ENCODE measurements at regions not wholly inside any gene's neighbourhood (a gene's known extent, or its start where the extent isn't known, plus 50 kb on each side); places are given as distances from the start of the nearest gene placed in this dataset.

DNA sequence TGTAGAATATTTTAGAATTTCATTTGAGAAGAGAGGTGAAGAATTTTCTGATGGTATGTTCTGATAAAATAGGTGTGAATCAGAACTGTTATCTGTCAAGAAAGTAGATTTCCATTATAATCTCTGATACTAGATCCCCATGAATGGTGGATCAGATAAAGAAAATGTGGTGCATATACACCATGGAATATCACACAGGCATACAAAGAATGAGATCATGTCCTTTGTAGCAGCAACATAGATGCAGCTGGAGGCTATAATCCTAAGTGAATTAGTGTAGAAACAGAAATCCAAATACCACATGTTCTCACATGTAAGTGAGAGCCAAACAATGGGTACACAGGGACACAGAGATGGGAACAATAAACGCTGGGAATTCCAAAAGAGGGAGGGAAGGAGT lies 372.0 kb upstream of the ATP2B1 start:
- Histone ChIP-seq H3K4me3 (ENCODE audit: low read length) (no peak overlapping the region), H3K9ac (ENCODE audit: low read depth, low read length) (no peak overlapping the region), H3K27me3 (ENCODE audit: insufficient read depth, low read length) (no peaks in the 10 kb centered on the region), H3K4me1 (ENCODE audit: insufficient read depth, low read length) (no peaks in the 10 kb centered on the region), H3K27ac (ENCODE audit: low read length) (no peak overlapping the region), H3K9me3 (ENCODE audit: insufficient read depth, low read depth, low read length) (no peaks in the 10 kb centered on the region), H3K36me3 (ENCODE audit: insufficient read depth, low read depth, low read length) (no peaks in the 10 kb centered on the region)

DNA sequence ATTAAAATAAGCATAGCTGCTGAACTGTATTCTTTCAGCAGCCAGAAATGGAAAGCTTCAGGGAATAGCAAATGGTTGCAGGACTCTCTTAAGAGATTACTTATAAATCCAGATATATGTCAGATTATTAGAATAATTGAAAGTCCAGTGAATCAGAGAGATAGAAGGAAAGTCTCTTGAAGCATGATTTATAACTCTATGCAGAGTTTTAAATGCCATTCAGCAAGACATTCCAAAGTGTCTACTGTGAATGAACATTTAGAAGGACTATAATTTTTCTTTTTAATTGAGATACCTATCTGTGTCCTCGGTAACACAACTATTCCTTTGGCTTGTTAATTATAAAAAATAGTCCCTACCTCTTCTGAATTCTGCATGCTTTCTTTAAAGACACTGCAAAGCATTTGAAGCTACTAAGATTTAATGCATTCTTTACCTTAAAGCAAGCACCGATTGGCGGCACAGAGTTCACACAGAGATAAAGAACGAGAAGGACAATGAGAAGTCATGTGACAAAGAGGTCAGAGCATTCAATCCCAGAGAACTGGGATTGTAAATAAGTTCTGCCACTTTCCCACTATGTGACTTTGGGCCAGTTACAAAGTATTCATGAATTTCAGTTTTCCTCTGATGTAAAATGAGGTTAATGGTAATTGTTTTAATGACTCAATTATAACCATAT lies 371.0 kb upstream of the ATP2B1 start:
- Histone ChIP-seq H3K4me3 (ENCODE audit: low read length) (no peak overlapping the region), H3K9me3 (ENCODE audit: insufficient read depth, low read depth, low read length) (no peaks in the 10 kb centered on the region), H3K27ac (ENCODE audit: low read length) (no peak overlapping the region), H3K36me3 (ENCODE audit: insufficient read depth, low read depth, low read length) (no peaks in the 10 kb centered on the region), H3K4me1 (ENCODE audit: insufficient read depth, low read length) (no peaks in the 10 kb centered on the region), H3K27me3 (ENCODE audit: insufficient read depth, low read length) (no peaks in the 10 kb centered on the region), H3K9ac (ENCODE audit: low read depth, low read length) (no peak overlapping the region)

DNA sequence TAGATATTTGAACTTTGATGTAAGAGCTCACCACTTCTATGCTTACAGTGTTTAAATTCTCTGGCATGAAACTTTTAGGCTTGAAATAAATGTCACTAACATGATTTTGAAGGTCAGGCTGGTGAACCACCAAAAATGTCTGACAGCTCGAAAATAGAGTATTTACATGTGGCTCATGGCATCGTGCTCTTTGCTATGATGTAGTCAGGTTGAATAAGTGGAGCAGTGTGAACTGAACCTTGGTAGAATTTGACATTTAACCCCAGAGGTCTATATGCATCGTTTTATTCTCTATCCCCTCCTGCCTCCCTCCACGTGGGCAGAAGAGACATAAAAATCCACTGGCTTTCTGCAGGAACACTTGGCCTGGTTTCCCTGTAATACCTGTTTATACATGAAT lies 369.7 kb upstream of the ATP2B1 start:
- H3K27me3 ChIP-seq (ENCODE audit: insufficient read depth, low read length), result no peaks in the 10 kb centered on the region
- H3K36me3 ChIP-seq (ENCODE audit: insufficient read depth, low read depth, low read length), result no peaks in the 10 kb centered on the region
- no peaks in the 10 kb centered on the region for H3K4me1 ChIP-seq (ENCODE audit: insufficient read depth, low read length)
- no peaks in the 10 kb centered on the region for H3K9me3 ChIP-seq (ENCODE audit: insufficient read depth, low read depth, low read length)
- H3K4me3 ChIP-seq (ENCODE audit: low read length), result no peak overlapping the region
- no peak overlapping the region for H3K27ac ChIP-seq (ENCODE audit: low read length)
- H3K9ac ChIP-seq (ENCODE audit: low read depth, low read length), result no peak overlapping the region

- Histone ChIP-seq H3K4me3 (ENCODE audit: low read length) (no peak overlapping the region), H3K27me3 (ENCODE audit: insufficient read depth, low read length) (no peaks in the 10 kb centered on the region), H3K9ac (ENCODE audit: low read depth, low read length) (no peak overlapping the region), H3K27ac (ENCODE audit: low read length) (no peak overlapping the region), H3K36me3 (ENCODE audit: insufficient read depth, low read depth, low read length) (no peaks in the 10 kb centered on the region), H3K9me3 (ENCODE audit: insufficient read depth, low read depth, low read length) (no peaks in the 10 kb centered on the region), H3K4me1 (ENCODE audit: insufficient read depth, low read length) (no peaks in the 10 kb centered on the region)
These were observed 369.1 kb upstream of the ATP2B1 start for GRCh38 chr12:90077756-90078155.

GRCh38 chr12:90076851-90077319 lies 368.2 kb upstream of the ATP2B1 start:
- no peak overlapping the region for H3K4me3 ChIP-seq (ENCODE audit: low read length)
- no peak overlapping the region for H3K27ac ChIP-seq (ENCODE audit: low read length)
- H3K36me3 ChIP-seq (ENCODE audit: insufficient read depth, low read depth, low read length), result no peaks in the 10 kb centered on the region
- no peaks in the 10 kb centered on the region for H3K9me3 ChIP-seq (ENCODE audit: insufficient read depth, low read depth, low read length)
- no peaks in the 10 kb centered on the region for H3K27me3 ChIP-seq (ENCODE audit: insufficient read depth, low read length)
- no peak overlapping the region for H3K9ac ChIP-seq (ENCODE audit: low read depth, low read length)
- no peaks in the 10 kb centered on the region for H3K4me1 ChIP-seq (ENCODE audit: insufficient read depth, low read length)

DNA sequence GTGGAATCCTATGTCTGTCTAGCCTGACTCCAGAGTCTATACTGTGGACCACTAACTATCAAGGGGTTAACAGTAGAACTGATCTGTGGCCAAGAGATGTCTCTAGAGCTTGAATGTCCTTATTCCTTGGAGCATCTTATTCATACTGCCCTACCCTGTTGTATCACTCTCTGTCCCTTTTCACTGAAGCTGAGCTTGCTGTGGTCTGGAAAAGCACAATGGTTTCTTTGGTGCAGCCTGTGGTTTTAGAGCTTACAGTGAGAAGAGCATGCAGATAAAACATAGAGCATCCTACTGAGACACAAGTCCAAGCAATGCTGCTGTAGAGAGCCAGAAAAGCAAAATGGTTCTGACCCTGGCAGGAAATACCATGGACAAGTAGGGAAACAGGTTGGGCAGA lies 367.0 kb upstream of the ATP2B1 start:
- Histone ChIP-seq H3K36me3 (ENCODE audit: insufficient read depth, low read depth, low read length) (no peaks in the 10 kb centered on the region), H3K9me3 (ENCODE audit: insufficient read depth, low read depth, low read length) (no peaks in the 10 kb centered on the region), H3K4me3 (ENCODE audit: low read length) (no peak overlapping the region), H3K27ac (ENCODE audit: low read length) (no peak overlapping the region), H3K27me3 (ENCODE audit: insufficient read depth, low read length) (no peaks in the 10 kb centered on the region), H3K4me1 (ENCODE audit: insufficient read depth, low read length) (no peaks in the 10 kb centered on the region), H3K9ac (ENCODE audit: low read depth, low read length) (no peak overlapping the region)

DNA sequence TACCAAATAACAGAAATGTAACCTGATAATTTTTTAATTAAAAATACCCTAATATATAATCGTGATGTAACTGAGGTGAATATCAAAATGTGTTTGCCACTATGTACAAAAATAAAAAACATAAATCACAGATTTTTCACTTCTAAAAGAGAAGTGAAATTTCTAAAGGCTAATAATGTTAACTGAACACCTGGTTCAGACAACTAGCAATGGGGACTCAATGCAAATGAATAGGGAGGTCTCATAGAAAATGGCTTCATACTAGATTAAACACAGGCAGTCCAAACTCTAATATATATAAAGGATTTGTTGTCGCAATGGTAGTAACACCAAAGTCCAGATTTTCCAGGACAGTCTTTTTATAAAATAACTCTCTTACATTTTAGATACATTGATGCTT lies 365.4 kb upstream of the ATP2B1 start:
- H3K9ac ChIP-seq (ENCODE audit: low read depth, low read length), result no peak overlapping the region
- no peaks in the 10 kb centered on the region for H3K9me3 ChIP-seq (ENCODE audit: insufficient read depth, low read depth, low read length)
- no peak overlapping the region for H3K4me3 ChIP-seq (ENCODE audit: low read length)
- no peaks in the 10 kb centered on the region for H3K36me3 ChIP-seq (ENCODE audit: insufficient read depth, low read depth, low read length)
- H3K4me1 ChIP-seq (ENCODE audit: insufficient read depth, low read length), result no peaks in the 10 kb centered on the region
- no peak overlapping the region for H3K27ac ChIP-seq (ENCODE audit: low read length)
- no peaks in the 10 kb centered on the region for H3K27me3 ChIP-seq (ENCODE audit: insufficient read depth, low read length)

- Histone ChIP-seq H3K36me3 (ENCODE audit: insufficient read depth, low read depth, low read length) (no peaks in the 10 kb centered on the region), H3K9me3 (ENCODE audit: insufficient read depth, low read depth, low read length) (no peaks in the 10 kb centered on the region), H3K27me3 (ENCODE audit: insufficient read depth, low read length) (no peaks in the 10 kb centered on the region), H3K27ac (ENCODE audit: low read length) (no peak overlapping the region), H3K4me3 (ENCODE audit: low read length) (no peak overlapping the region), H3K4me1 (ENCODE audit: insufficient read depth, low read length) (no peaks in the 10 kb centered on the region), H3K9ac (ENCODE audit: low read depth, low read length) (no peak overlapping the region)
These were observed 363.4 kb upstream of the ATP2B1 start for GRCh38 chr12:90071996-90072395.

DNA sequence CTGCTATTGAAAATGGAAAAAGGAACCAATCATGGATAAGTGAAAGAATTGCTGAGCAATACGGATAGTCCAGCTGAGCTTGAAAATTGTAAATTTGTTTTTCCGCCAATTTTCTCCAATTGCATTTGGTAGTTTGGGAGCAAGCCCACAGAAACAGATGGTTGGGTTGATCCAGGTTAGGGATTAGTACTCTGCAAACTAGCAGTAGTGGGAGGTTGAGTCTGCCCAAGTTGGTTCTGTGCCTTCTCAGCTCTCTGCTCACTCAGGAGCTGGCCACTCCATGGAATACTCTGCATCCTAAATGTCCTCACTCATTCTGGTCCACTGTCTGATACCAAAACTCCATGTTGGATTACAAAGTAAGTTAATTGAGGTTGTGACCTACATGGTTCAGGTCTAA lies 361.1 kb upstream of the ATP2B1 start:
- H3K4me3 ChIP-seq (ENCODE audit: low read length), result no peak overlapping the region
- no peak overlapping the region for H3K9ac ChIP-seq (ENCODE audit: low read depth, low read length)
- H3K4me1 ChIP-seq (ENCODE audit: insufficient read depth, low read length), result no peaks in the 10 kb centered on the region
- no peaks in the 10 kb centered on the region for H3K36me3 ChIP-seq (ENCODE audit: insufficient read depth, low read depth, low read length)
- no peak overlapping the region for H3K27ac ChIP-seq (ENCODE audit: low read length)
- no peaks in the 10 kb centered on the region for H3K27me3 ChIP-seq (ENCODE audit: insufficient read depth, low read length)
- no peaks in the 10 kb centered on the region for H3K9me3 ChIP-seq (ENCODE audit: insufficient read depth, low read depth, low read length)

DNA sequence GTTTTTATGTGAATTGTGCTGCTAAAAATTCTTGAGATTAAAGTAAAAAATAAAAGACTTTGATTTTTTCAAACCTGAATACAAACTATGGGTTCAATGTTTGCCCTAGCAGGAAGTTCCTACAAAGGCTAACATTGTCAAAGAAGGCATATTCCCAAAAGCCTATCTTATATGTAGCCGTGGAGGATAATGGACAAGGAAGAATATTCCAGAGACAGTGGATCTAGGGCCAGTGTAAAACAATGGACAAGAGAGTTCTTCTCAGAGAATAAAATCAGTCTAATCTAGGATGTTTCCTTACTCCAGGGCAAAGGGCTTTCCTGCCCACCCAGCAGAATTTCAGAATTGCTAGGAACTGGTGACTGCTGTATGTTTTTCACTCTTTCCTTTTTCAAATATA lies 359.2 kb upstream of the ATP2B1 start:
- Histone ChIP-seq H3K27me3 (ENCODE audit: insufficient read depth, low read length) (no peaks in the 10 kb centered on the region), H3K36me3 (ENCODE audit: insufficient read depth, low read depth, low read length) (no peaks in the 10 kb centered on the region), H3K4me3 (ENCODE audit: low read length) (no peak overlapping the region), H3K4me1 (ENCODE audit: insufficient read depth, low read length) (no peaks in the 10 kb centered on the region), H3K9me3 (ENCODE audit: insufficient read depth, low read depth, low read length) (no peaks in the 10 kb centered on the region), H3K27ac (ENCODE audit: low read length) (no peak overlapping the region), H3K9ac (ENCODE audit: low read depth, low read length) (no peak overlapping the region)

GRCh38 chr12:90064852-90065801 lies 356.5 kb upstream of the ATP2B1 start:
- no peak overlapping the region for H3K27ac ChIP-seq (ENCODE audit: low read length)
- no peaks in the 10 kb centered on the region for H3K4me1 ChIP-seq (ENCODE audit: insufficient read depth, low read length)
- no peak overlapping the region for H3K9ac ChIP-seq (ENCODE audit: low read depth, low read length)
- no peaks in the 10 kb centered on the region for H3K9me3 ChIP-seq (ENCODE audit: insufficient read depth, low read depth, low read length)
- H3K36me3 ChIP-seq (ENCODE audit: insufficient read depth, low read depth, low read length), result no peaks in the 10 kb centered on the region
- H3K4me3 ChIP-seq (ENCODE audit: low read length), result no peak overlapping the region
- no peaks in the 10 kb centered on the region for H3K27me3 ChIP-seq (ENCODE audit: insufficient read depth, low read length)

DNA sequence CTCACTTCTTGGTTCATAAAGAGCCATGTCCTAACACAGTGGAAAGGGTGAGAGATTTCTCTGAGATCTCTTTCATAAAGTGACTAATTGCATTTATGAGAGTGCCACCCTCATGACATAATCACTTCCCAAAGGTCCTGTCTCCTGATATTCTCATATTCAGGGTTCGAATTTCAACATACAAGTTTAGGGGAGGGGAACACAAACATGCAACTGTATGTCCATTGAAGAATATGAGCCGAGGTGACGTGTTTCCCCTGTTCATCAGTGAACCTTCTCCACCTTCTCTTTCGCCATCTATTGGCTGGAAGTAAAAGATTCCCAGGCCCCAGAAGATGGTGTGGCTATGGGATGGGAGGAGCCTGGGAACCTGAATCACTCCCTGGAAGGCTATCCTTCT lies 354.2 kb upstream of the ATP2B1 start:
- H3K4me3 ChIP-seq (ENCODE audit: low read length), result no peak overlapping the region
- H3K27ac ChIP-seq (ENCODE audit: low read length), result no peak overlapping the region
- no peaks in the 10 kb centered on the region for H3K36me3 ChIP-seq (ENCODE audit: insufficient read depth, low read depth, low read length)
- no peaks in the 10 kb centered on the region for H3K27me3 ChIP-seq (ENCODE audit: insufficient read depth, low read length)
- H3K9me3 ChIP-seq (ENCODE audit: insufficient read depth, low read depth, low read length), result no peaks in the 10 kb centered on the region
- H3K9ac ChIP-seq (ENCODE audit: low read depth, low read length), result no peak overlapping the region
- peaks cover 4% of the 10 kb centered on the region; the same call in 1 of the 2 replicates for H3K4me1 ChIP-seq (ENCODE audit: insufficient read depth, low read length)
